ENCODE measurements at regions not wholly inside any gene's neighbourhood (a gene's known extent, or its start where the extent isn't known, plus 50 kb on each side); places are given as distances from the start of the nearest gene placed in this dataset.

DNA sequence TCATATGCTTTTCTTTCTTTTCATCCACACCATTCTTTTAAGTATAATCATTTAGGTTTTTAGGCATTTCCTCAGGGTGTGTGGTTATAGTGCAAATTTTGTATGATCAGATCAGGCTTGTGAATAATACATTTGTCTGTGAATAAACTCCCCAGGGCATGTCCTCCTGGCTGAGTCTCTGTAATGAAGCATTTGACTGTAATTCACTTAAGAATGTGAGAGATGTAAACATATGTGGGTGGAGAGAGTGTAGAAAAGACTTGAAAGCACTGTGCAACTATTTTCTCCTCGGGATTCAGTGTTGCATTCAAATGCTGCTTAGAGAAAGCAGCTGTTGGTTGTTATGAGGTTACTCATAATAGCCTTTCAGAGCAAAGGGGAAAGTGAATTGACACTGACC, 996.5 kb downstream of the TUSC7 start:
- Histone ChIP-seq H3K4me1 (ENCODE audit: insufficient read depth, low read length) (peaks cover 6% of the 10 kb centered on the region), H3K4me2 (ENCODE audit: low read length) (peak overlapping the region; percentile 38), H2AFZ (ENCODE audit: low read depth, low read length) (no peak overlapping the region), H3K4me3 (ENCODE audit: insufficient read depth, low read depth, low read length) (no peak overlapping the region), H3K79me2 (ENCODE audit: insufficient read depth, low read length) (no peaks in the 10 kb centered on the region), H3K27me3 (ENCODE audit: insufficient read depth, low read length) (no peaks in the 10 kb centered on the region), H3K36me3 (ENCODE audit: insufficient read depth, low read length) (no peaks in the 10 kb centered on the region), H3K9me3 (ENCODE audit: insufficient read depth, low read depth, low read length) (no peaks in the 10 kb centered on the region), H3K9ac (ENCODE audit: low read length) (no peak overlapping the region), H3K27ac (ENCODE audit: low read depth, low read length) (no peak overlapping the region), H4K20me1 (ENCODE audit: insufficient read depth, low read length) (no peaks in the 10 kb centered on the region)
- TF ChIP-seq, protein P1, sequence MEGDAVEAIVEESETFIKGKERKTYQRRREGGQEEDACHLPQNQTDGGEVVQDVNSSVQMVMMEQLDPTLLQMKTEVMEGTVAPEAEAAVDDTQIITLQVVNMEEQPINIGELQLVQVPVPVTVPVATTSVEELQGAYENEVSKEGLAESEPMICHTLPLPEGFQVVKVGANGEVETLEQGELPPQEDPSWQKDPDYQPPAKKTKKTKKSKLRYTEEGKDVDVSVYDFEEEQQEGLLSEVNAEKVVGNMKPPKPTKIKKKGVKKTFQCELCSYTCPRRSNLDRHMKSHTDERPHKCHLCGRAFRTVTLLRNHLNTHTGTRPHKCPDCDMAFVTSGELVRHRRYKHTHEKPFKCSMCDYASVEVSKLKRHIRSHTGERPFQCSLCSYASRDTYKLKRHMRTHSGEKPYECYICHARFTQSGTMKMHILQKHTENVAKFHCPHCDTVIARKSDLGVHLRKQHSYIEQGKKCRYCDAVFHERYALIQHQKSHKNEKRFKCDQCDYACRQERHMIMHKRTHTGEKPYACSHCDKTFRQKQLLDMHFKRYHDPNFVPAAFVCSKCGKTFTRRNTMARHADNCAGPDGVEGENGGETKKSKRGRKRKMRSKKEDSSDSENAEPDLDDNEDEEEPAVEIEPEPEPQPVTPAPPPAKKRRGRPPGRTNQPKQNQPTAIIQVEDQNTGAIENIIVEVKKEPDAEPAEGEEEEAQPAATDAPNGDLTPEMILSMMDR (IDR thresholded peaks at IDR 0.05; ENCODE audit: insufficient read depth, low read depth, low read length), result no peak
- no peak for TF ChIP-seq EZH2 (IDR thresholded peaks at IDR 0.05; ENCODE audit: insufficient read depth, low read length)
- H3K4me1 Mint-ChIP-seq (ENCODE audit: low read depth, unreplicated experiment), result peaks cover 12% of the 10 kb centered on the region
- FAIRE-seq, result peak; percentile 87
- DNase-seq (ENCODE audit: low read depth), result peak; percentile 97
- no peaks in the 10 kb centered on the region for H3K36me3 Mint-ChIP-seq (ENCODE audit: low read depth, unreplicated experiment)
- H3K27me3 Mint-ChIP-seq (ENCODE audit: low read depth, unreplicated experiment), result no peaks in the 10 kb centered on the region
- H3K27ac Mint-ChIP-seq (ENCODE audit: unreplicated experiment), result peak overlapping the region; percentile 27
- no peaks in the 10 kb centered on the region for H3K9me3 Mint-ChIP-seq (ENCODE audit: unreplicated experiment)
- no peak overlapping the region for H3K4me3 Mint-ChIP-seq (ENCODE audit: unreplicated experiment)

DNA sequence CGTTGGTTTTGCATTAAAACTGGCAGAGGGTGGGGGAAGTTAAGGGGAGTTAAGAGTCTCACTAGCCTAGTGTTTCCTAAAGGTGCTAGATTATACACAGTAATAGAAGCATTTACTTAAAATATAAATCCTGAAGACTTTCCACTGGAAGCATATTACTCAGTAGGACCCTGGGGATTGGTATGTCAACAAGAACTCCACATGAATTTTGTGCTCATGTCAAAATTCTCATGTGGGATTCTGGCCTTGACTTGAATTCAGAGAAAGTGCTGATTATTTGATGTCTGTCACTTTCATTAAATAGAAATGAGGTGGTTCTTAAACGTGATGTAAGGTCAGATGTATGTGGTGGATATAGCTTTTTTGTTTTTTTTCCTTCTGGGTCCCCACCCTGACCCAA, 997.2 kb downstream of the TUSC7 start:
- DNase-seq (ENCODE audit: low read depth), result no peak
- H3K27ac ChIP-seq (ENCODE audit: low read depth, low read length), result no peak overlapping the region

DNA sequence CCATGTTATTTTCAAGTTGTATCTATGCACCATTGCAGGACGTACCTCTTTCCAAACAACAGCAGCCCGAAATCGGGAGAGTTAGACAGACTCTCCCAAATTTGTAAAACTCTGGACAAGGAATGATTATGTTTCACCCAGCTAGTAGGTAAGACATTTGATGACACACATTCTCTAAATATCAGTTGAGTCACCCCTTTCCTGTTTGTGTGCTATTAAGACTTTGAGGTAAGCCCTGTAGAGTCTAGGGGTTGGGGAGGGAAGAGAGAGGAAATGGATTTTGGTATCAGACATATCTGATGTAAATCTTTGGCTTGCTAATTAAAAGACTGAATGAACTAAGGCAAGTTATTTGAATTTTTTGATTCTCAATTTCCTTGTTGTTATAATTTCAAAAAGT, 999.0 kb downstream of the TUSC7 start:
- H3K4me2 ChIP-seq (ENCODE audit: low read length), result no peak overlapping the region
- no peaks in the 10 kb centered on the region for H3K79me2 ChIP-seq (ENCODE audit: insufficient read depth, low read length)
- no peak overlapping the region for H3K4me3 ChIP-seq (ENCODE audit: insufficient read depth, low read depth, low read length)
- H3K27me3 ChIP-seq (ENCODE audit: insufficient read depth, low read length), result no peaks in the 10 kb centered on the region
- H3K9ac ChIP-seq (ENCODE audit: low read length), result no peak overlapping the region
- no peaks in the 10 kb centered on the region for H4K20me1 ChIP-seq (ENCODE audit: insufficient read depth, low read length)
- Mint-ChIP-seq H3K9me3 (ENCODE audit: unreplicated experiment) (no peaks in the 10 kb centered on the region), H3K36me3 (ENCODE audit: low read depth, unreplicated experiment) (no peaks in the 10 kb centered on the region), H3K27me3 (ENCODE audit: low read depth, unreplicated experiment) (no peaks in the 10 kb centered on the region), H3K4me3 (ENCODE audit: unreplicated experiment) (no peak overlapping the region), H3K4me1 (ENCODE audit: low read depth, unreplicated experiment) (peaks cover 10% of the 10 kb centered on the region), H3K27ac (ENCODE audit: unreplicated experiment) (no peak overlapping the region)
- H3K27ac ChIP-seq (ENCODE audit: low read depth, low read length), result no peak overlapping the region
- no peaks in the 10 kb centered on the region for H3K36me3 ChIP-seq (ENCODE audit: insufficient read depth, low read length)
- TF ChIP-seq, protein P1 (IDR thresholded peaks at IDR 0.05; ENCODE audit: insufficient read depth, low read depth, low read length), result no peak
- no peak for TF ChIP-seq EZH2 (IDR thresholded peaks at IDR 0.05; ENCODE audit: insufficient read depth, low read length)
- no peaks in the 10 kb centered on the region for H3K9me3 ChIP-seq (ENCODE audit: insufficient read depth, low read depth, low read length)
- DNase-seq (ENCODE audit: low read depth) (peak; percentile 58), FAIRE-seq (no peak)
- H3K4me1 ChIP-seq (ENCODE audit: insufficient read depth, low read length), result peaks cover 6% of the 10 kb centered on the region
- H2AFZ ChIP-seq (ENCODE audit: low read depth, low read length), result no peak overlapping the region

More for the DNA sequence above, 997.2 kb downstream of the TUSC7 start:
- H3K79me2 ChIP-seq (ENCODE audit: insufficient read depth, low read length), result no peaks in the 10 kb centered on the region
- no peaks in the 10 kb centered on the region for H3K36me3 Mint-ChIP-seq (ENCODE audit: low read depth, unreplicated experiment)
- H3K27ac Mint-ChIP-seq (ENCODE audit: unreplicated experiment), result no peak overlapping the region
- H2AFZ ChIP-seq (ENCODE audit: low read depth, low read length), result no peak overlapping the region
- H3K27me3 Mint-ChIP-seq (ENCODE audit: low read depth, unreplicated experiment), result no peaks in the 10 kb centered on the region
- no peak overlapping the region for H3K4me3 ChIP-seq (ENCODE audit: insufficient read depth, low read depth, low read length)
- no peak overlapping the region for H3K4me3 Mint-ChIP-seq (ENCODE audit: unreplicated experiment)
- H3K4me2 ChIP-seq (ENCODE audit: low read length), result no peak overlapping the region
- H3K4me1 Mint-ChIP-seq (ENCODE audit: low read depth, unreplicated experiment), result peaks cover 10% of the 10 kb centered on the region
- no peak overlapping the region for H3K9ac ChIP-seq (ENCODE audit: low read length)
- FAIRE-seq, result no peak
- H3K9me3 ChIP-seq (ENCODE audit: insufficient read depth, low read depth, low read length), result no peaks in the 10 kb centered on the region
- H3K4me1 ChIP-seq (ENCODE audit: insufficient read depth, low read length), result peaks cover 6% of the 10 kb centered on the region
- no peaks in the 10 kb centered on the region for H3K36me3 ChIP-seq (ENCODE audit: insufficient read depth, low read length)
- no peak for TF ChIP-seq EZH2 (IDR thresholded peaks at IDR 0.05; ENCODE audit: insufficient read depth, low read length)
- TF ChIP-seq, protein P1 (IDR thresholded peaks at IDR 0.05; ENCODE audit: insufficient read depth, low read depth, low read length), result no peak
- no peaks in the 10 kb centered on the region for H4K20me1 ChIP-seq (ENCODE audit: insufficient read depth, low read length)
- no peaks in the 10 kb centered on the region for H3K27me3 ChIP-seq (ENCODE audit: insufficient read depth, low read length)
- H3K9me3 Mint-ChIP-seq (ENCODE audit: unreplicated experiment), result no peaks in the 10 kb centered on the region

Measured in astrocyte (in vitro differentiated cells and primary cell).